NCI-H1105 (cell line): ENCODE measurements at regions not wholly inside any gene's neighbourhood (a gene's known extent, or its start where the extent isn't known, plus 50 kb on each side); places are given as distances from the start of the nearest gene placed in this dataset.
"Not testable (repeated sequence)": the region's sequence is repeated elsewhere in the genome, so short reads cannot be mapped to it uniquely, and the experiment has no call there.

Experiments used
- DNase-seq: peaks from one replicate; lab custom pipeline; 2025; lab: John Stamatoyannopoulos, UW

- DNase-seq: no peak
Observed at GRCh38 chr14:104250175-104250574, 111.8 kb downstream of the KIF26A start.

GRCh38 chr14:104252256-104253215, 114.1 kb downstream of the KIF26A start:
- DNase-seq: no peak

GRCh38 chr14:104253223-104253822, 114.9 kb downstream of the KIF26A start:
- no peak for DNase-seq

GRCh38 chr14:104253901-104254353, 115.5 kb downstream of the KIF26A start:
- no peak for DNase-seq

GRCh38 chr14:104254735-104255400, 116.5 kb downstream of the KIF26A start:
- DNase-seq: no peak

GRCh38 chr14:104256025-104256424, 117.6 kb downstream of the KIF26A start:
- DNase-seq: no peak

GRCh38 chr14:104262515-104263514, 124.4 kb downstream of the KIF26A start:
- no peak for DNase-seq

- DNase-seq: no peak
Observed at GRCh38 chr14:104263675-104264358, 125.4 kb downstream of the KIF26A start.

GRCh38 chr14:104264495-104265265, 126.3 kb downstream of the KIF26A start:
- no peak for DNase-seq

- no peak for DNase-seq
Observed at GRCh38 chr14:104265918-104266630, 127.7 kb downstream of the KIF26A start.

GRCh38 chr14:104266631-104267575, 128.5 kb downstream of the KIF26A start:
- no peak for DNase-seq

GRCh38 chr14:104267895-104268294, 129.5 kb downstream of the KIF26A start:
- DNase-seq: no peak

GRCh38 chr14:104268295-104268694, 129.9 kb downstream of the KIF26A start:
- DNase-seq: no peak

GRCh38 chr14:104268725-104269436, 130.5 kb downstream of the KIF26A start:
- DNase-seq: no peak

- DNase-seq: not testable (repeated sequence)
Observed at GRCh38 chr14:104269511-104270241, 131.3 kb downstream of the KIF26A start.

GRCh38 chr14:104271391-104271790, 133.0 kb downstream of the KIF26A start:
- no peak for DNase-seq

GRCh38 chr14:104274806-104275205, 136.4 kb downstream of the KIF26A start:
- DNase-seq: no peak
